Stomach smooth muscle (tissue), 2 donors: ENCODE measurements at regions not wholly inside any gene's neighbourhood (a gene's known extent, or its start where the extent isn't known, plus 50 kb on each side); places are given as distances from the start of the nearest gene placed in this dataset.

Experiments used
- H3K27ac ChIP-seq: one replicate; pipeline ENCODE4 v1.7.0; 2013; ENCODE audit warnings: mild to moderate bottlenecking, low read length, inconsistent platforms
- H3K27me3 ChIP-seq, 2 donors: one replicate each; pipeline ENCODE4 v1.7.0; 2013; ENCODE audit warnings: low read length in 2 of 2; ENCODE audit not compliant: insufficient read depth in 2 of 2, control insufficient read depth in 1 of 2
- H3K36me3 ChIP-seq, 2 donors: one replicate each; pipeline ENCODE4 v1.7.0; 2013; ENCODE audit warnings: low read length in 2 of 2; ENCODE audit not compliant: control insufficient read depth in 2 of 2, insufficient read depth in 2 of 2
- H3K4me1 ChIP-seq: one replicate; pipeline ENCODE4 v1.7.0; 2013; ENCODE audit warnings: low read length; ENCODE audit not compliant: control insufficient read depth, insufficient read depth
- H3K4me3 ChIP-seq, 2 donors: one replicate each; pipeline ENCODE4 v1.7.0; 2013; ENCODE audit warnings: low read length in 2 of 2
- H3K9ac ChIP-seq, 2 donors: one replicate each; pipeline ENCODE4 v1.7.0; 2013; ENCODE audit warnings: low read length in 2 of 2, mild to moderate bottlenecking in 1 of 2
- H3K9me3 ChIP-seq, 2 donors: one replicate each; pipeline ENCODE4 v1.7.0; 2013; ENCODE audit warnings: low read length in 2 of 2; ENCODE audit not compliant: control insufficient read depth in 2 of 2
- donor health status: healthy.
- donor health status: Pancreatic carcinoma.

- Histone ChIP-seq H3K9me3 (no peaks in the 10 kb centered on the region), H3K4me1 (peaks cover 17% of the 10 kb centered on the region), H3K4me3 (no peak overlapping the region), H3K36me3 (no peaks in the 10 kb centered on the region), H3K27me3 (peaks cover 0 to 2% of the 10 kb centered on the region in 2 donors), H3K9ac (no peak overlapping the region), H3K27ac (no peak overlapping the region)
These were observed 189.0 kb upstream of the CIBAR2 start for GRCh38 chr16:85301231-85301630.

- Histone ChIP-seq H3K9me3 (no peaks in the 10 kb centered on the region), H3K36me3 (no peaks in the 10 kb centered on the region), H3K27me3 (peaks cover 0 to 2% of the 10 kb centered on the region in 2 donors), H3K9ac (no peak overlapping the region), H3K4me1 (peaks cover 26% of the 10 kb centered on the region), H3K4me3 (no peak overlapping the region), H3K27ac (no peak overlapping the region)
These were observed 190.0 kb upstream of the CIBAR2 start for GRCh38 chr16:85302018-85302847.

GRCh38 chr16:85302848-85303353, 190.6 kb upstream of the CIBAR2 start:
- H3K9me3 ChIP-seq = no peaks in the 10 kb centered on the region
- H3K4me3 ChIP-seq = no peak overlapping the region
- no peaks in the 10 kb centered on the region for H3K36me3 ChIP-seq
- H3K27ac ChIP-seq = no peak overlapping the region
- no peak overlapping the region for H3K9ac ChIP-seq
- H3K4me1 ChIP-seq = peaks cover 29% of the 10 kb centered on the region
- H3K27me3 ChIP-seq = peaks cover 0 to 2% of the 10 kb centered on the region in 2 donors

GRCh38 chr16:85303354-85303883, 191.1 kb upstream of the CIBAR2 start:
- no peaks in the 10 kb centered on the region for H3K36me3 ChIP-seq
- peak overlapping the region in 1 of 2 donors; percentile 52 for H3K4me3 ChIP-seq
- H3K4me1 ChIP-seq = peaks cover 29% of the 10 kb centered on the region
- H3K27me3 ChIP-seq = peaks cover 0 to 2% of the 10 kb centered on the region in 2 donors
- no peak overlapping the region for H3K9ac ChIP-seq
- no peaks in the 10 kb centered on the region for H3K9me3 ChIP-seq
- H3K27ac ChIP-seq = no peak overlapping the region

DNA sequence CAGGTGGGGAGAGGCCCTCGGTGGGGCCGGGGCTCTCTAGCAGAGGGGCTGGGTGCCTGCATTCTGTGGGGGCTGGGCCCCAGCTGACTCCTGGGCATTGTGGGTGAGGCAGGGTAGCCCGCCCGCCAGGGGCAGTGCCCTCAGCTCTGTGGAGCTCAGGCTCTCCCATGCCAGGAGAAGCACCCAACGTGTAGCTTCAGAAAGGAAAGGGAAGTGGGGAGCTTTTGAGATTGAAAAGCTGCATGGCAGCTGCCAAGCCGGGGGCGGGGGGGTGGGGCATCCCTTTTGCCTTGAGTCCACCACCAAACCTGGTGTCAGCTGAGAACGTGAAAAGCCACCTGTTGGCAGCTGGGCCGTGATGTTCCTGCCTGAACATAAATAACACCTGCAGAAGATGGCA, 192.1 kb upstream of the CIBAR2 start:
- no peak overlapping the region for H3K4me3 ChIP-seq
- peaks cover 0 to 2% of the 10 kb centered on the region in 2 donors for H3K27me3 ChIP-seq
- H3K36me3 ChIP-seq = no peaks in the 10 kb centered on the region
- no peaks in the 10 kb centered on the region for H3K9me3 ChIP-seq
- peaks cover 31% of the 10 kb centered on the region for H3K4me1 ChIP-seq
- no peak overlapping the region for H3K9ac ChIP-seq
- H3K27ac ChIP-seq = no peak overlapping the region

- peaks cover 0 to 2% of the 10 kb centered on the region in 2 donors for H3K27me3 ChIP-seq
- H3K9me3 ChIP-seq = no peaks in the 10 kb centered on the region
- peaks cover 37% of the 10 kb centered on the region for H3K4me1 ChIP-seq
- H3K9ac ChIP-seq = no peak overlapping the region
- H3K27ac ChIP-seq = no peak overlapping the region
- H3K36me3 ChIP-seq = no peaks in the 10 kb centered on the region
- no peak overlapping the region for H3K4me3 ChIP-seq
These were observed 194.0 kb upstream of the CIBAR2 start for GRCh38 chr16:85306071-85306792.

GRCh38 chr16:85306793-85307551, 194.7 kb upstream of the CIBAR2 start:
- H3K27ac ChIP-seq = no peak overlapping the region

DNA sequence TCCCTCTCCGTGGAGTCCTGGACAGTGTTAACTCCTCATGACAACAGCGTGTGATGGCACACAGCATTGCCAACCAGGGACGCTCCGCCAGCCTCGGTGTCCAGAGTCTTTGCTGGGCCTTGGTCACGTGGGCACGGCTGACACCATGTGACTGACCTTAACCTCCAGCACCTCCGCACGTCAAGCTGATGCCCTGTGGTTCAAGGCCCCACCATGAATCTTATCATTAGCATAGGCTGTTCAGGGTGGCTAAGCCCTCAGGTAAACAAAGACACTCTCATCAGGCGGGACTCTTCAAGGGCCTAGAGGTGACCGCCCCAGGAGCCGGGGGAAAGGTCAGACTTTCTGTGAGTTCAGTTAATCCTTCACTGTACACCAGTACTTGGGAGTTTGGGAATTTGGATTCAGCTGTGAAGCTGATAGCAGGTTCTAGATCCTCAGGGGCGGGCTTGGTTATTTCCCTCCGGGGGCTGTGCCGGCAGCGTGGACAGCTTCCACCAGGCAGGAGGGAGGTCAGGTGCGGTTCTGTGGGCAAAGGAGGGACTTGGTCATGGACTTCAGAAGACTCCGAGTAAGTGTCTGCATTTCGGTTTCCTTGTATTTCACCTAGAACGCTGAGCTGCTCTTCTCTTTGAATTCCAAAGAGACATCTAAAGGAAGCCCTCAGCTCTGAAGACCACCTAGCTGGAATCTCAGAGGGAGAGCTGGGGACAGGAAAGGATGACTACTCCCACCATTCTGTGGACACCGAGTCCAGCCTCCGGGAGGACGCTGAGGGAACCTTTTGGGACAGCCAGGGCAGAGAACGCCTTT, 195.5 kb upstream of the CIBAR2 start:
- H3K9ac ChIP-seq = no peak overlapping the region
- peaks cover 44% of the 10 kb centered on the region for H3K4me1 ChIP-seq
- H3K36me3 ChIP-seq = no peaks in the 10 kb centered on the region
- no peak overlapping the region for H3K27ac ChIP-seq
- H3K4me3 ChIP-seq = no peak overlapping the region
- H3K27me3 ChIP-seq = peaks cover 0 to 2% of the 10 kb centered on the region in 2 donors
- H3K9me3 ChIP-seq = no peaks in the 10 kb centered on the region

More at GRCh38 chr16:85306793-85307551, 194.7 kb upstream of the CIBAR2 start:
- Histone ChIP-seq H3K9ac (no peak overlapping the region), H3K27me3 (peaks cover 0 to 2% of the 10 kb centered on the region in 2 donors), H3K36me3 (no peaks in the 10 kb centered on the region), H3K4me1 (peaks cover 43% of the 10 kb centered on the region), H3K4me3 (no peak overlapping the region), H3K9me3 (no peaks in the 10 kb centered on the region)

DNA sequence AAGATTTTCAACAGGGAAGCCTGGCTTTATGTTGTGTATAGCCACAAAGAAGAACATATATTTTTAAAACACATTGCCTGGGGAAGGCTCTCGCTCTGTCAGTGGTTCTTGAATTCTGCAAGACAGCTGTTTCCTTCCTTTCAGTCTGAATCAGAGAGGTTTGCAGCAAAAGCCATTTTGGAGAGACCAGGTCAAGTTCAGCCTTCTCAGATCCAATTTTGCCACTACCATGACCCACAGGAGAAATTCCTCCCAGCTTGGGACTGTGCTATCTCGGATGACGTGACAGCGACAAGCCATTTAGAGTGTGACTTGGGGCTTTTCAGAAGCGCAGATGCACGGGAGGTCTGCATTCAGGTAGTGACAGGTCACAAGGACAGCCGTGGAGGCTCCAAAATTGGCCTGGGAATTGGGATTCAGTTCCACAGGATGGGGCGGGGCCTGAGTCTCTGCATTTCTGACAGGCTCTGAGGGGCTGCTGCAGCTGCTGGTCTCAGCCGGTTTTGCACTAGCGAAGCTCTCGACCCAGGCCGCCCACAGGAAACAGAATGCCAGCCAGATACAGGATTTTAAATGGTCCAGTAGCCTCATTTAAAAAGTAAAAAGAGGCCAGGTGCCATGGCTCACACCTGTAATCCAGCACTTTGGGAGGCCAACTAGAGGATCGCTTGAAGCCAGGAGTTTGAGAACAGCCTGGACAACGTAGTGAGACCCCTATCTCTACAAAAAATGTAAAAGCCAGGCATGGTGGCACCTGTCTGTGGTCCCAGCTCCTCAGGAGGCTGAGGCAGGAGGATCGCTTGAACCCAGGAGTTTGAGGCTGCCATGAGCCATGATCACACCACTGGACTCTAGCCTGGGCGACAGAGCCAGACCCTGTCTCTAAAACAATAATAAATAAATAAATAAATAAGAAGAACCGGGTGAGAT, 196.6 kb upstream of the CIBAR2 start:
- H3K27ac ChIP-seq = no peak overlapping the region
- H3K9ac ChIP-seq = no peak overlapping the region
- H3K36me3 ChIP-seq = no peaks in the 10 kb centered on the region
- no peak overlapping the region for H3K4me3 ChIP-seq
- peaks cover 44% of the 10 kb centered on the region for H3K4me1 ChIP-seq
- H3K9me3 ChIP-seq = no peaks in the 10 kb centered on the region
- H3K27me3 ChIP-seq = no peaks in the 10 kb centered on the region
